ENCODE measurements at regions not wholly inside any gene's neighbourhood (a gene's known extent, or its start where the extent isn't known, plus 50 kb on each side); places are given as distances from the start of the nearest gene placed in this dataset.

DNA sequence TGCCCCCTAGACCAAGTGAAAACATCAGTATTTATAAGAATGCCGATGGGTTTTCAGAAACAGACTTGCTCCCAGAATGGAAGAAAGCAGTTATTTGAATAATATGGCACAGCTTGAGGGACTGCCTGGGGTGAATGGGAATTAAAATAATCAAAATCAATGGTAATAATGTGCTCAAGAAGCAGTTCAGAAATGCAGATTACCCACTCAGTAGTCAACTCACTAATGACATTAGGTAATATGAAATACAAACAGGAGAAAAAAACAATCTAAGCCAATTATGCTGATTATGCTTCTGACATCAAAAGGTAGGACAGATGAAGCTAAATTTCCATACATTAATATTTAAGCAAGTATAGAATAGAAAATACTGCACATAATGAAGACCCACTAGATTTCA, 179.3 kb downstream of the ENC1 start:
- TF ChIP-seq, protein P1, sequence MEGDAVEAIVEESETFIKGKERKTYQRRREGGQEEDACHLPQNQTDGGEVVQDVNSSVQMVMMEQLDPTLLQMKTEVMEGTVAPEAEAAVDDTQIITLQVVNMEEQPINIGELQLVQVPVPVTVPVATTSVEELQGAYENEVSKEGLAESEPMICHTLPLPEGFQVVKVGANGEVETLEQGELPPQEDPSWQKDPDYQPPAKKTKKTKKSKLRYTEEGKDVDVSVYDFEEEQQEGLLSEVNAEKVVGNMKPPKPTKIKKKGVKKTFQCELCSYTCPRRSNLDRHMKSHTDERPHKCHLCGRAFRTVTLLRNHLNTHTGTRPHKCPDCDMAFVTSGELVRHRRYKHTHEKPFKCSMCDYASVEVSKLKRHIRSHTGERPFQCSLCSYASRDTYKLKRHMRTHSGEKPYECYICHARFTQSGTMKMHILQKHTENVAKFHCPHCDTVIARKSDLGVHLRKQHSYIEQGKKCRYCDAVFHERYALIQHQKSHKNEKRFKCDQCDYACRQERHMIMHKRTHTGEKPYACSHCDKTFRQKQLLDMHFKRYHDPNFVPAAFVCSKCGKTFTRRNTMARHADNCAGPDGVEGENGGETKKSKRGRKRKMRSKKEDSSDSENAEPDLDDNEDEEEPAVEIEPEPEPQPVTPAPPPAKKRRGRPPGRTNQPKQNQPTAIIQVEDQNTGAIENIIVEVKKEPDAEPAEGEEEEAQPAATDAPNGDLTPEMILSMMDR (tag by site-specific recombination; IDR thresholded peaks at IDR 0.05) = no peak
- TF ChIP-seq ZNF350 (tag by site-specific recombination; IDR thresholded peaks at IDR 0.05) (no peak), ZNF221 (tag by site-specific recombination; IDR thresholded peaks at IDR 0.05; ENCODE audit: borderline replicate concordance) (no peak)
- TF ChIP-seq, protein P2, sequence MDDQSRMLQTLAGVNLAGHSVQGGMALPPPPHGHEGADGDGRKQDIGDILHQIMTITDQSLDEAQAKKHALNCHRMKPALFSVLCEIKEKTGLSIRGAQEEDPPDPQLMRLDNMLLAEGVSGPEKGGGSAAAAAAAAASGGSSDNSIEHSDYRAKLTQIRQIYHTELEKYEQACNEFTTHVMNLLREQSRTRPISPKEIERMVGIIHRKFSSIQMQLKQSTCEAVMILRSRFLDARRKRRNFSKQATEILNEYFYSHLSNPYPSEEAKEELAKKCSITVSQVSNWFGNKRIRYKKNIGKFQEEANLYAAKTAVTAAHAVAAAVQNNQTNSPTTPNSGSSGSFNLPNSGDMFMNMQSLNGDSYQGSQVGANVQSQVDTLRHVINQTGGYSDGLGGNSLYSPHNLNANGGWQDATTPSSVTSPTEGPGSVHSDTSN (CRISPR knock-in tag; IDR thresholded peaks at IDR 0.05) = no peak

Measured in HEK293 (cell line).